ENCODE measurements at regions not wholly inside any gene's neighbourhood (a gene's known extent, or its start where the extent isn't known, plus 50 kb on each side); places are given as distances from the start of the nearest gene placed in this dataset.

GRCh38 chr5:106966686-106967315 is 703.9 kb downstream of the EFNA5 start:
- no peaks in the 10 kb centered on the region for H3K36me3 ChIP-seq (ENCODE audit: control insufficient read depth in 4 of 4, insufficient read depth in 3 of 4, low read depth in 1 of 4, low read length in 3 of 4)
- no peak overlapping the region for H3K27ac ChIP-seq (ENCODE audit: low read depth in 1 of 2, low read length in 2 of 2)
- no peaks in the 10 kb centered on the region for H3K9me3 ChIP-seq (ENCODE audit: control insufficient read depth in 4 of 4, low read length in 3 of 4)
- DNase-seq (ENCODE audit: low spot score), result no peak
- no peak for TF ChIP-seq SP1 (IDR thresholded peaks at IDR 0.05)
- TF ChIP-seq NR2F2 (IDR thresholded peaks at IDR 0.05), result no peak
- TF ChIP-seq CTCF (IDR thresholded peaks at IDR 0.05; ENCODE audit: low read depth, low read length, missing input control), result no peak
- TF ChIP-seq TAF1 (conservative IDR thresholded peaks at IDR 0.05), result no peak
- TF ChIP-seq, protein P1, sequence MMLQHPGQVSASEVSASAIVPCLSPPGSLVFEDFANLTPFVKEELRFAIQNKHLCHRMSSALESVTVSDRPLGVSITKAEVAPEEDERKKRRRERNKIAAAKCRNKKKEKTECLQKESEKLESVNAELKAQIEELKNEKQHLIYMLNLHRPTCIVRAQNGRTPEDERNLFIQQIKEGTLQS (IDR thresholded peaks at IDR 0.05), result no peak
- H3K4me1 ChIP-seq (ENCODE audit: control insufficient read depth in 4 of 4, insufficient read depth in 4 of 4, low read length in 3 of 4), result no peaks in the 10 kb centered on the region
- H3K9ac ChIP-seq (ENCODE audit: low read depth in 1 of 2, low read length in 2 of 2), result no peak overlapping the region
- no peak overlapping the region for H3K4me3 ChIP-seq (ENCODE audit: low read depth in 1 of 3, low read length in 3 of 3)
- 60% methylated on average over 4 of the region's 4 CpGs for WGBS
- no peaks in the 10 kb centered on the region for H3K27me3 ChIP-seq (ENCODE audit: control insufficient read depth in 4 of 4, insufficient read depth in 4 of 4, low read length in 3 of 4)

DNA sequence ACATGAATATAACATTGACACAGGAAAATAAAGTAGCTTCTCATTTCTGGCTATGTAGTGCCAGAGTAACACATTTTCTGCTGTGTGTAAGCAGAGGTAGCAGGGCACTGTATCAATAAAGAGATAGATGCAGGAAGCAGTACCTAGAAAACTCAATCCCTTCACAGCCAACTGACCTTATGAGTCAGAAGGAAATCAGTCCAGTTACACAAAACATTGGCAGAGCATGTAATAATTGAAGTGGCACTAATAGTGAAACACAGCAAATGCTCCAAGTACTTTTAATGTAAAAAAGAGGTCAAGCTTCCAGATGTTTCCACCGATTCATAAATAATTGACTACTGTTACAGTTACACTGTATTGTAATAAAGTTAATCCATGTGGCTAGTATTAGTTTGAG is 706.6 kb downstream of the EFNA5 start:
- DNase-seq (ENCODE audit: low spot score), result no peak
- WGBS, result 69% methylated on average over 1 of the region's 1 CpG
- Histone ChIP-seq H3K27ac (ENCODE audit: low read depth in 1 of 2, low read length in 2 of 2) (no peak overlapping the region), H3K9me3 (ENCODE audit: control insufficient read depth in 4 of 4, low read length in 3 of 4) (no peaks in the 10 kb centered on the region), H3K27me3 (ENCODE audit: control insufficient read depth in 4 of 4, insufficient read depth in 4 of 4, low read length in 3 of 4) (no peaks in the 10 kb centered on the region), H3K4me3 (ENCODE audit: low read depth in 1 of 3, low read length in 3 of 3) (no peak overlapping the region), H3K9ac (ENCODE audit: low read depth in 1 of 2, low read length in 2 of 2) (no peak overlapping the region), H3K36me3 (ENCODE audit: control insufficient read depth in 4 of 4, insufficient read depth in 3 of 4, low read depth in 1 of 4, low read length in 3 of 4) (no peaks in the 10 kb centered on the region), H3K4me1 (ENCODE audit: control insufficient read depth in 4 of 4, insufficient read depth in 4 of 4, low read length in 3 of 4) (no peaks in the 10 kb centered on the region)
- TF ChIP-seq GABPA (IDR thresholded peaks at IDR 0.05 in 1 of 2, conservative IDR thresholded peaks at IDR 0.05 in 1 of 2) (no peak), EGR1 (IDR thresholded peaks at IDR 0.05; ENCODE audit: low read depth in 2 of 2) (no peak), FOXA2 (IDR thresholded peaks at IDR 0.05) (no peak), SP1 (IDR thresholded peaks at IDR 0.05) (no peak), YY1 (IDR thresholded peaks at IDR 0.05) (no peak), TAF1 (conservative IDR thresholded peaks at IDR 0.05) (no peak), RAD21 (IDR thresholded peaks at IDR 0.05) (no peak), HNF4A (conservative IDR thresholded peaks at IDR 0.05) (no peak), JUND (IDR thresholded peaks at IDR 0.05) (no peak), FOXA1 (IDR thresholded peaks at IDR 0.05) (no peak), NR2F2 (IDR thresholded peaks at IDR 0.05) (no peak), CTCF (IDR thresholded peaks at IDR 0.05; ENCODE audit: low read depth, low read length, missing input control) (no peak), HNF4G (IDR thresholded peaks at IDR 0.05) (no peak), REST (IDR thresholded peaks at IDR 0.05) (no peak)
- TF ChIP-seq, protein P2, sequence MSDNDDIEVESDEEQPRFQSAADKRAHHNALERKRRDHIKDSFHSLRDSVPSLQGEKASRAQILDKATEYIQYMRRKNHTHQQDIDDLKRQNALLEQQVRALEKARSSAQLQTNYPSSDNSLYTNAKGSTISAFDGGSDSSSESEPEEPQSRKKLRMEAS (IDR thresholded peaks at IDR 0.05), result no peak
- TF ChIP-seq, protein P3, sequence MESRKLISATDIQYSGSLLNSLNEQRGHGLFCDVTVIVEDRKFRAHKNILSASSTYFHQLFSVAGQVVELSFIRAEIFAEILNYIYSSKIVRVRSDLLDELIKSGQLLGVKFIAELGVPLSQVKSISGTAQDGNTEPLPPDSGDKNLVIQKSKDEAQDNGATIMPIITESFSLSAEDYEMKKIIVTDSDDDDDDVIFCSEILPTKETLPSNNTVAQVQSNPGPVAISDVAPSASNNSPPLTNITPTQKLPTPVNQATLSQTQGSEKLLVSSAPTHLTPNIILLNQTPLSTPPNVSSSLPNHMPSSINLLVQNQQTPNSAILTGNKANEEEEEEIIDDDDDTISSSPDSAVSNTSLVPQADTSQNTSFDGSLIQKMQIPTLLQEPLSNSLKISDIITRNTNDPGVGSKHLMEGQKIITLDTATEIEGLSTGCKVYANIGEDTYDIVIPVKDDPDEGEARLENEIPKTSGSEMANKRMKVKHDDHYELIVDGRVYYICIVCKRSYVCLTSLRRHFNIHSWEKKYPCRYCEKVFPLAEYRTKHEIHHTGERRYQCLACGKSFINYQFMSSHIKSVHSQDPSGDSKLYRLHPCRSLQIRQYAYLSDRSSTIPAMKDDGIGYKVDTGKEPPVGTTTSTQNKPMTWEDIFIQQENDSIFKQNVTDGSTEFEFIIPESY (IDR thresholded peaks at IDR 0.05), result no peak

Data from liver (tissue), 8 donors.